ENCODE measurements at regions not wholly inside any gene's neighbourhood (a gene's known extent, or its start where the extent isn't known, plus 50 kb on each side); places are given as distances from the start of the nearest gene placed in this dataset.

DNA sequence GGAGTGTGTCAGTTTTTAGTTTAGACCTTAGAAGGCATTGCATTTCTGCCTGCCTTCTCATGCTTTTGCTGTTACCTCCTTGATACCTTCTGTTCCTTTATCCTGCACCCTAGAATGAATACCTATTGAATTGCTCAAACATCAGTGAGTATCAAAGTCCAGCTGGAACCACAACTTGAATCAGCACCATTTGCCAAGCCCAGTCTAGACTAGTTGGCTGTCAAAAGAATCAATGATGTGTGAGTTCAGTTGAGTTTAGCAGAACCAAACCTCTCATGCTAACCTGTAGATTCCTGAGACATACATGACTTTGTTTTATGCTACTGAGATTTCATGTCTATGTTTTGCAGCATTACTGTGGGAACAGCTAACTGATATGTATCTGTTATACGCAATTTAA, 116.6 kb downstream of the FAM170A start:
- peaks cover 5% of the 10 kb centered on the region for H3K4me1 Mint-ChIP-seq (ENCODE audit: unreplicated experiment)
- peak overlapping the region; percentile 17 for H3K27ac Mint-ChIP-seq (ENCODE audit: unreplicated experiment)
- peaks cover 2% of the 10 kb centered on the region for H3K27me3 Mint-ChIP-seq (ENCODE audit: unreplicated experiment)
- H3K9me3 Mint-ChIP-seq (ENCODE audit: unreplicated experiment) = no peaks in the 10 kb centered on the region
- DNase-seq (ENCODE audit: low spot score) = no peak
- H3K4me3 Mint-ChIP-seq (ENCODE audit: unreplicated experiment) = no peak overlapping the region
- no peaks in the 10 kb centered on the region for H3K36me3 Mint-ChIP-seq (ENCODE audit: low read depth, unreplicated experiment)
- TF ChIP-seq, protein P1, sequence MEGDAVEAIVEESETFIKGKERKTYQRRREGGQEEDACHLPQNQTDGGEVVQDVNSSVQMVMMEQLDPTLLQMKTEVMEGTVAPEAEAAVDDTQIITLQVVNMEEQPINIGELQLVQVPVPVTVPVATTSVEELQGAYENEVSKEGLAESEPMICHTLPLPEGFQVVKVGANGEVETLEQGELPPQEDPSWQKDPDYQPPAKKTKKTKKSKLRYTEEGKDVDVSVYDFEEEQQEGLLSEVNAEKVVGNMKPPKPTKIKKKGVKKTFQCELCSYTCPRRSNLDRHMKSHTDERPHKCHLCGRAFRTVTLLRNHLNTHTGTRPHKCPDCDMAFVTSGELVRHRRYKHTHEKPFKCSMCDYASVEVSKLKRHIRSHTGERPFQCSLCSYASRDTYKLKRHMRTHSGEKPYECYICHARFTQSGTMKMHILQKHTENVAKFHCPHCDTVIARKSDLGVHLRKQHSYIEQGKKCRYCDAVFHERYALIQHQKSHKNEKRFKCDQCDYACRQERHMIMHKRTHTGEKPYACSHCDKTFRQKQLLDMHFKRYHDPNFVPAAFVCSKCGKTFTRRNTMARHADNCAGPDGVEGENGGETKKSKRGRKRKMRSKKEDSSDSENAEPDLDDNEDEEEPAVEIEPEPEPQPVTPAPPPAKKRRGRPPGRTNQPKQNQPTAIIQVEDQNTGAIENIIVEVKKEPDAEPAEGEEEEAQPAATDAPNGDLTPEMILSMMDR (IDR thresholded peaks at IDR 0.05; ENCODE audit: unreplicated experiment) = no peak

DNA sequence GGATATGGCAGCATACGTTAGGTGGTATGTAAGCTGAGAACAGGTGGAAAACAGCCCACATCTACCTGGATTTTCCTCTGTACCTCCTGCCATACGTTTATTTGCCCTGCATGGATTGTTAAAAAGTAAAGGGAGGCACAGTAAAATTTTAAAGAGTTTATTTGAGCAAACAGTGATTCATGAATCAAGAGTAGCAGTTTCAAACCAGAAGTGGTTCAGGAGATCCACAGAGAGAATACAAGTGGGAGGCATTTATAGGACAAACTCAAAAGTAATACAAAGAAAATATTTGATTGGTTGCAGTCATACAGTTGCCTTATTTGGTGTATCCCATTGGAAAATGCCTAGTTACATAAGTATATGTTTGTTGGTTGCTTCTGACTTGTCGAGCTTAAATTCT, 117.6 kb downstream of the FAM170A start:
- Mint-ChIP-seq H3K9me3 (ENCODE audit: unreplicated experiment) (no peaks in the 10 kb centered on the region), H3K36me3 (ENCODE audit: low read depth, unreplicated experiment) (no peaks in the 10 kb centered on the region), H3K27me3 (ENCODE audit: unreplicated experiment) (peaks cover 2% of the 10 kb centered on the region), H3K4me1 (ENCODE audit: unreplicated experiment) (peaks cover 5% of the 10 kb centered on the region), H3K4me3 (ENCODE audit: unreplicated experiment) (no peak overlapping the region), H3K27ac (ENCODE audit: unreplicated experiment) (no peak overlapping the region)
- DNase-seq (ENCODE audit: low spot score) = no peak
- TF ChIP-seq, protein P1 (IDR thresholded peaks at IDR 0.05; ENCODE audit: unreplicated experiment) = no peak

DNA sequence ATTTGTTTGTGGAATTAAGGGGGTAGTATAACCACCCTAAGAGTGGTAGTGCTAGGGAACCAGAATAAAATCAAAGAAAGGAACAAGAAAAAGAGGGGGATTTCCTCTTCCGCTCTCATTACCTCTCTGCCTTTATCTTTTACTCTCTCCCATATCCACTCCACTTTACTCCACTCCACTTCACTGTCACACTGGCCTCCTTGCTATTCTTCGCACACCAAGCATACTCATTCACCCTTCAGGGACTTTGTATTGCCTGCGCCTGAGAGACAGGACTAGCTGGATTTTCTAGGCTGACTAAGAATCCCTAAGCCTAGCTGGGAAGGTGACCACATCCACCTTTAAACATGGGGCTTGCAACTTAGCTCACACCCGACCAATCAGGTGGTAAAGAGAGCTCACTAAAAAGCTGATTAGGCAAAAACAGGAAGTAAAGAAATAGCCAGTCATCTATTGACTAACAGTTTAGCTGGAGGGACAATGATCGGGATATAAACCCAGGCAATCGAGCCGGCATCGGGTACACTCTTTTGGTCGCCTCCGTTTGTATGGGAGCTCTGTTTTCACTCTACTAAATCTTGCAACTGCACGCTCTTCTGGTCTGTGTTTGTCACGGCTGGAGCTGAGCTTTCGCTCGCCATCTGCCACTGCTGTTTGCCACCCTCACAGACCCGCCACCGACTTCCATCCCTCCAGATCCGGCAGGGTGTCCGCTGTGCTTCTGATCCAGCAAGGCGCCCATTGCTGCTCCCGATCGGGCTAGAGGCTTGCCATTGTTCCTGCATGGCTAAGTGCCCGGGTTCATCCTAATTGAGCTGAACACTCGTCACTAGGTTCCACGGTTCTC, 121.8 kb downstream of the FAM170A start:
- H3K9me3 Mint-ChIP-seq (ENCODE audit: unreplicated experiment) = no peaks in the 10 kb centered on the region
- peaks cover 2% of the 10 kb centered on the region for H3K27me3 Mint-ChIP-seq (ENCODE audit: unreplicated experiment)
- no peaks in the 10 kb centered on the region for H3K4me1 Mint-ChIP-seq (ENCODE audit: unreplicated experiment)
- H3K27ac Mint-ChIP-seq (ENCODE audit: unreplicated experiment) = no peak overlapping the region
- H3K4me3 Mint-ChIP-seq (ENCODE audit: unreplicated experiment) = no peak overlapping the region
- H3K36me3 Mint-ChIP-seq (ENCODE audit: low read depth, unreplicated experiment) = no peaks in the 10 kb centered on the region
- TF ChIP-seq, protein P1 (IDR thresholded peaks at IDR 0.05; ENCODE audit: unreplicated experiment) = no peak
- DNase-seq (ENCODE audit: low spot score) = no peak

DNA sequence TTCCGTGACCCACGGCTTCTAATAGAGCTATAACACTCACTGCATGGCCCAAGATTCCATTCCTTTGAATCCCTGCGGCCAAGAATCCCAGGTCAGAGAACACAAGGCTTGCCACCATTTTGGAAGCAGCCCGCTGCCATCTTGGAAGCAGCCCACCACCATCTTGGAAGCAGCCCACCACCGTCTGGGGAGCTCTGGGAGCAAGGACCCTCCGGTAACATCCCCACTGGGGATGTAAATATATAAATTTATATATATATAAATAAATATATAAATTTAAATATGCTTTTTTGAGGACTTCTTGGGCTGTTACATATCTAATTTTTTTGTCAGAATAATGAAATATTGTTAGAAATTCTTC, 122.4 kb downstream of the FAM170A start:
- Mint-ChIP-seq H3K36me3 (ENCODE audit: low read depth, unreplicated experiment) (no peaks in the 10 kb centered on the region), H3K4me3 (ENCODE audit: unreplicated experiment) (no peak overlapping the region), H3K27me3 (ENCODE audit: unreplicated experiment) (peaks cover 2% of the 10 kb centered on the region), H3K9me3 (ENCODE audit: unreplicated experiment) (no peaks in the 10 kb centered on the region), H3K27ac (ENCODE audit: unreplicated experiment) (no peak overlapping the region), H3K4me1 (ENCODE audit: unreplicated experiment) (no peaks in the 10 kb centered on the region)
- no peak for DNase-seq (ENCODE audit: low spot score)
- TF ChIP-seq, protein P1 (IDR thresholded peaks at IDR 0.05; ENCODE audit: unreplicated experiment) = no peak
